ENCODE measurements at regions not wholly inside any gene's neighbourhood (a gene's known extent, or its start where the extent isn't known, plus 50 kb on each side); places are given as distances from the start of the nearest gene placed in this dataset.
"Not testable (repeated sequence)": the region's sequence is repeated elsewhere in the genome, so short reads cannot be mapped to it uniquely, and the experiment has no call there.

DNA sequence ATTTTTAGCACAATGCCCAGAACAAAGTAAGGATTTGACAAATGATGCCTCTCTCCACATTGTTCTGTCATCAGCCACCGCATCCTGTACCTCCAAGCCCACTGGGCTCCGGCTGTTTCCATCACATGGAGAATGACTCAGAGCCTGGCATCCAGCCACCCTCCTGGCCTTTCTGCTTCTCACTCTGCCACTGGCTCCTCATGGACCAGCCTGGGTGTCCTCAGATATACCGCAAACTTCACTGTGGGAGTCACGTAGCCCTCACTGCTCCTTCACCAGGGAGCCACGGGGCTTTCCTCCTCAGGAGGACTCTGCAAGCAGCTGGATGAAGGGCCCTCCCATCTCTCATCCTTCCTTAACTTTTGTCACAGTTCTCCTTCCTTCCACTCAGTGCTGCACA, 943.0 kb downstream of the TUBA3C start:
- not testable (repeated sequence) for DNase-seq

DNA sequence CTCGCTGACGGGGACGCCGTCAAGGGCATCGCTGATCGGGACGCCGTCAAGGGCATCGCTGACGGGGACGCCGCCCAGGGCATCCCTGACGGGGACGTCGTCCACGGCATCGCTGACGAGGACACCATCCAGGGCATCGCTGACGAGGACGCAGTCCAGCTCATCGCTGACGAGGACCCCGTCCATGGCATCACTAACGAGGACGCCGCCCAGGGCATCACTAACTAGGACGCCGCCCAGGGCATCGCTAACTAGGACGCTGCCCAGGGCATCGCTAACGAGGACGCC, 945.2 kb downstream of the TUBA3C start:
- DNase-seq = no peak

DNA sequence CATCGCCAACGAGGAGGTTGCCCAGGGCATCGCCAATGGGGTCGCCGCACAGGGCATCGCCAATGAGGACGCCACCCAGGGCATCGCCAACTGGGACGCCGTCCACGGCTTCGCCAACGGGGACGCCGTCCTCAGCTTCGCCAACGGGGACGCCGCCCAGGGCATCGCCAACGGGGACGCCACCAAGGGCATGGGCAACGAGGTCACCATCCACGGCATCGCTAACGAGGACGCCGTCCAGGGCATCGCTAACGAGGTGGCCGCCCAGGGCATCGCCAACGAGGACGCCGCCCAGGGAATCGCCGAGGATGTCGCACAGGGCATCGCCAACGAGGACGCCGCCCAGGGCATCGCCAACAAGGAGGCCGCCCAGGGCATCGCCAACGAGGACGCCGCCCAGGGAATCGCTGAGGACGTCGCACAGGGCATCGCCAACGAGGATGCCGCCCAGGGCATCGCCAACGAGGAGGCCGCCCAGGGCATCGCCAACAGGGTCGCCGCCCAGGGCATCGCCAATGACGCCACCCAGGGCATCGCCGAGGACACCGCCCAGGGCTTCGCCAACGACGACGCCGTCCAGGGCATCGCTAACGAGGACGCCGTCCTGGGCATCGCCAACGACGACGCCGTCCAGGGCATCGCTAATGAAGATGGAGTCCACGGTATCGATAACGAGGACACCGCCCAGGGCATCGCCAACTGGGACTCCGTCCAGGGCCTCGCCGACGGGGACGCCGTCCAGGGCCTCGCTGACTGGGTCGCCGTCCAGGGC, 945.7 kb downstream of the TUBA3C start:
- DNase-seq = no peak

DNA sequence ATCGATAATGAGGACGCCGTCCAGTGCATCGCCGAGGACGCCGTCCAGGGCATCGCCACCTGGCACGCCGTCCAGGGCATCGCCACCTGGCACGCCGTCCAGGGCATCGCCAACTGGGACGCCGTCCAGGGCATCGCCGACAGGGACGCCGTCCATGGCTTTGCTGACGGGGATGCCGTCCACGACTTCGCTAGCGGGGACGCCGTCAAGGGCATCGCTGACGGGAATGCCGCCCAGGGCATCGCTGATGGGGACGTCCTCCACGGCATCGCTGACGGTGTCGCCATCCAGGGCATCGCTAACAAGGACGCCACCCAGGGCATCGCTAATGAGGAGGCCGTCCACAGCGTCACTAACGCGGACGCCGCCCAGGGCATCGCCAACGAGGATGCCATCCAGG, 946.5 kb downstream of the TUBA3C start:
- no peak for DNase-seq

DNA sequence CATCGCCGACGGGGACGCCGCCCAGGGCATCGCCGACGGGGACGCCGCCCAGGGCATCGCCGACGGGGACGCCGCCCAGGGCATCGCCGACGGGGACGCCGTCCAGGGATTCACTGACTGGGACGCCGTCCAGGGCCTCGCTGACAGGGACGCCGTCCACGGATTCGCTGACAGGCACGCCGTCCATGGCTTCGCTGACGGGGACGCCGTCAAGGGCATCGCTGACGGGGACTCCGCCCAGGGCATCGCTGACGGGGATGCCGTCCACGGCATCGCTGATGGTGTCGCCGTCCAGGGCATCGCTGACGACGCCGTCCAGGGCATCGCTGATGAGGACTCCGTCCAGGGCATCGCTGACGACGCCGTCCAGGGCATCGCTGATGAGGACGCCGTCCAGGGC, 947.2 kb downstream of the TUBA3C start:
- DNase-seq = not testable (repeated sequence)

DNA sequence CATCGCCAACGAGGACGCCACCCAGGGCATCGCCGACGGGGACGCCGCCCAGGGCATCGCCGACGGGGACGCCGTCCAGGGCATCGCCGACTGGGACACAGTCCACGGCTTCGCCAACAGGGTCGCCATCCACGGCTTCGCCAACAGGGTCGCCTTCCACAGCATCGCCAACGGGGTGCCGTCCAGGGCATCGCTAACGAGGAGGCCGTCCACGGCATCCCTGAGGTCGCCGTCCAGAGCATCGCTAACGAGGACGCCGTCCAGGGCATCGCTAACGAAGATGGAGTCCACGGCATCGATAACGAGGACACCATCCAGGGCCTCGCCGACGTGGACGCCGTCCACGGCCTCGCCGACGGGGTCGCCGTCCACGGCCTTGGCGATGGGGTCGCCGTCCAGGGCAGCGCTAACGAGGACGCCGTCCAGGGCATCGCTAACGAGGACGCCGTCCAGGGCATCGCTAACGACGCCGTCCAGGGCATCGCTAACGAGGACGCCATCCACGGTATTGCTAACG, 947.8 kb downstream of the TUBA3C start:
- DNase-seq = no peak

DNA sequence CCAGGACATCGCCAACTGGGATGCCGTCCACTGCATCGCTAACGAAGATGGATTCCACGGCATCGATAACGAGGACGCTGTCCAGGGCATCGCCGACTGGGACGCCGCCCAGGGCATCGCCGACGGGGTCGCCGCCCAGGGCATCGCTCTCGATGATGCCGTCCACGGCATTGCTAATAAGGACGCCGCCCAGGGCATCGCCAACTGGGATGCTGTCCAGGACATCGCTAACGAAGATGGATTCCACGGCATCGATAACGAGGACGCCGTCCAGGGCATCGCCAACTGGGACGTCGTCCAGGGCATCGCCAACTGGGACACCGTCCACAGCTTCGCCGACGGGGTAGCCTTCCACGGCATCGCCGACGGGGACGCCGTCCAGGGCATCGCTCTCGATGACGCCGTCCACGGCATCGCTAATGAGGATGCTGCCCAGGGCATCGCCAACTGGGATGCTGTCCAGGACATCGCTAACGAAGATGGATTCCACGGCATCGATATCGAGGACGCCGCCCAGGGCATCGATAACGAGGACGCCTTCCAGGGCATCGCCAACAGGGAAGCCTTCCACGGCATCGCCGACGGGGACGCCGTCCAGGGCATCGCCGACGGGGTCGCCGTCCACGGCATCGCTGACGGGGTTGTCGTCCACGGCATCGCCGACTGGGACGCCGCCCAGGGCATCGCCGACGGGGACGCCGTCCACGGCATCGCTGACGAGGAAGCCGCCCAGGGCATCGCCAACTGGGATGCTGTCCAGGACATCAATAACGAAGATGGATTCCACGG, 948.4 kb downstream of the TUBA3C start:
- no peak for DNase-seq

DNA sequence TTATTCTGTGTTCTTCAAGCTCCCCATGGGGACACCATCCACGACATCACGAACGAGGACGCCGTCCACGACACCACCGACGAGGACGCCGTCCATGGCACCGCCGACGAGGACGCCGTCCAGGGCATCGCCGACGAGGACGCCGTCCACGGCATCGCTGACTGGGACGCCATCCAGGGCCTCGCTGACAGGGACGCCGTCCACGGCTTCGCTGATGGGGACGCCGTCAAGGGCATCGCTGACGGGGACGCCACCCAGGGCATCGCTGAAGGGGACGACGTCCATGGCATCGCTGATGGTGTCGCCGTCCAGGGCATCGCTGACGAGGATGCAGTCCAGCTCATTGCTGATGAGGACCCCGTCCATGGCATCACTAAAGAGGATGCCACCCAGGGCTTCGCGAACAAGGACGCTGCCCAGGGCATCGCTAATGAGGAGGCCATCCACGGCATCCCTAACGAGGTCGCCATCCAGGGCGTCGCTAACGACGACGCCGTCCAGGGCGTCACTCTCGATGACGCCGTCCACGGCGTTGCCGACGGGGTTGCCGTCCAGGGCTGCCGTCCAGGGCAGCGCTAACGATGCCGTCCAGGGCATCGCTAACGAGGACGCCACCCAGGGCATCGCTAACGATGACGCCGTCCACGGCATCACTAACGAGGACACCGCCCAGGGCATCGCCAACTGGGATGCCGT, 949.2 kb downstream of the TUBA3C start:
- DNase-seq = no peak

DNA sequence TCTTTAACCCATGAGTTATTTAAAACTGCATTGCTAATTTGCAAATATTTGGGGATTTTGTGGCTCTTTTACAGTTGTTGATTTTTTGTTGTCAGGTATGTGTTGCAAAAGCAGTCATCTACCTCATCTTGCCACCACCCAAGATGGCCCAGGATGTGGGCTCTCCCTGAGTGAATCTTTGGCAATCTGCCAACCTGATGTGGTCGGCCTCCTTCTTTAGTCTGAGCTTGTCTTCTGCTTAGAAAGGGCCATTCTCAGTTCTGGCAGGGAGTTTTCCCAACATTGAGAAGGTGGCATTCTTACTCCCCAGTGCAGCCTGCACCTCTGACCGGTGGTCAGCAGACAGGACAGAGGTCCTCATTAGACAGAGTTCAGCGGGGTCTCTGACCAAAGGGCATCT, 957.2 kb downstream of the TUBA3C start:
- DNase-seq = not testable (repeated sequence)

DNA sequence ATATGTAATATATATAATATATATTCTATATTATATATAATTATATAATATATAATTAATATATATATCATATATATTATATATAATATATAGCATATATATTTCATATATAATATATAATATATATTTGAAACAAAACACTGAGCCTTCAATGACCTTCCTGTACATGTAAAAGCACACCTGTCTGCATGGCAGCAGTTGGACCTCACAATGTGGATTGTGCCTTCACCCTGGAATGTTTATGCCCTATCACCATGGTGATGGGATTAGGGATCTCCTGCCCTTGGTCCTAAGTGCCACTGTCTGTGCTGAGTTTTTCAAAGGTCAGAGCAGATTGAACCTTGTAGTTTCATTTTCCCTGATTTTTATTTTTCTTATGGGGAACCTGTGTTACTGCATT, 966.9 kb downstream of the TUBA3C start:
- not testable (repeated sequence) for DNase-seq

DNA sequence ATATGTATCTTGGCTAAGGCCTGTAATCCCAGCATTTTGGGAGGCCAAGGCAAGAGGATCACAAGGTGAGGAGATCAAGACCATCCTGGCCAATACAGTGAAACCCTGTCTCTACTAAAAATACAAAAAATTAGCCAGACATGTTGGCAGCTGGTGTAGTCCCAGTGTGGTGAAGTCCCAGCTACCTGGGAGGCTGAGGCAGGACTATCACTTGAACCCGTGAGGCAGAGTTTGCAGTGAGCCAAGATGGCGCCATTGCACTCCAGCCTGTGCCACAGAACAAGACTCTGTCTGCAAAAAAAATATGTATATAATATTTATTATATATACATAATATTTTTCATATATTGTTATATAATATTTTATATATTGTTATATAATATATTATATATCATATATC, 968.1 kb downstream of the TUBA3C start:
- DNase-seq = not testable (repeated sequence)

DNA sequence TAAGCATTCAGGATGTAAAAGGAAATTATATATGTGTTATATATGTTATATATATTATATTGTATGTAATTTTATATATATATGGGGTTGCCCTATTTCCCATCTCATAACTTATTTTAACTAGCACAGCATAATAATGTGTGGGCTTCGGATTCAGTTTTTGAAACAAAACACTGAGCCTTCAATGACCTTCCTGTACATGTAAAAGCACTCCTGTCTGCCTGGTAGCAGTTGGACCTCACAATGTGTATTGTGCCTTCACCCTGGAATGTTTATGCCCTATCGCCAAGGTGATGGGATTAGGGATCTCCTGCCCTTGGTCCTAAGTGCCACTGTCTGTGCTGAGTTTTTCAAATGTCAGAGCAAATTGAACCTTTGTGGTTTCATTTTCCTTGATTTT, 968.8 kb downstream of the TUBA3C start:
- no peak for DNase-seq

DNA sequence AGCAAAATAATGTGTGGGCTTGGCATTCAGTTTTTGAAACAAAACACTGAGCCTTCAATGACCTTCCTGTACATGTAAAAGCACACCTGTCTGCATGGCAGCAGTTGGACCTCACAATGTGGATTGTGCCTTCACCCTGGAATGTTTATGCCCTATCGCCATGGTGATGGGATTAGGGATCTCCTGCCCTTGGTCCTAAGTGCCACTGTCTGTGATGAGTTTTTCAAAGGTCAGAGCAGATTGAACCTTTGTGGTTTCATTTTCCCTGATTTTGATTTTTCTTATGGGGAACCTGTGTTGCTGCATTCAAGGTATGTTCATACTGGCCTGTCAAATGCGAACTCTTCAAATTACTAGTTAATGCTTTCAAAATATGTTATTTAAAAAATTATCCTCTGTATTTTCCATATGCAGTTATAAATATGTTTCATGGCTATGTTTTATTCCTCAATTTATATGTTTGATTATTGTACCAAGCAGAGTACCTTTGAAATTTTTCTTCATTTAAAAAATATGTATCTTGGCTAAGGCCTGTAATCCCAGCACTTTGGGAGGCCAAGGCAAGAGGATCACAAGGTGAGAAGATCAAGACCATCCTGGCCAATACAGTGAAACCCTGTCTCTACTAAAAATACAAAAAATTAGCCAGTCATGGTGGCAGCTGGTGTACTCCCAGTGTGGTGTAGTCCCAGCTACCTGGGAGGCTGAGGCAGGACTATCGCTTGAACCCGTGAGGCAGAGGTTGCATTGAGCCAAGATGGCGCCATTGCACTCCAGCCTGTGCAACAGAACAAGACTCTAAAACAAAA, 969.7 kb downstream of the TUBA3C start:
- DNase-seq = peak; percentile 7

DNA sequence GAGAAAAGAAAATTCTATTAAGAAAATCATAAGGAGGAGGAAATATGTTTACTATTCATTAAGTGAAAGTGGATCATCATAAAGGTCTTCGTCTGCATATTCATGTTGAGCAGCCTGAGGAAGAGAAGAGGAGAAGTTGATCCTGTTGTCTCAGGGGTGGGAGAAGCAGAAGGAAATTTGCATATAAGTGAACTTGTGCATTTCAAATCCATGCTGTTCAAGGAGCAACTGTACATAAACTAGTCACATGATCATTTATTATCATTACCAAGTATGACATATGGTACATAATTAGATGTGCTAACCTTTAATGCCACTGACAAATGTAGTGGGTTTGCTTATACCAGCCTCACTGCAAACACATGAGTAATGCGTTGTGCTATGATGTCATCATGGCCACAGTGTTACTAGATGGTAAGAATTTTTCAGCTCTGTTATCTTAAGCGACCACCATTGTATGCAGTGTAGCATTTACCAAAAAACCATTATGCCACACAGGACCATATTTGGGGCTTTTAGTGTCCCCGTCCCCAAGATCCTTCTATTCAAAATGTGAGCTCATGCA, 976.9 kb downstream of the TUBA3C start:
- not testable (repeated sequence) for DNase-seq

DNA sequence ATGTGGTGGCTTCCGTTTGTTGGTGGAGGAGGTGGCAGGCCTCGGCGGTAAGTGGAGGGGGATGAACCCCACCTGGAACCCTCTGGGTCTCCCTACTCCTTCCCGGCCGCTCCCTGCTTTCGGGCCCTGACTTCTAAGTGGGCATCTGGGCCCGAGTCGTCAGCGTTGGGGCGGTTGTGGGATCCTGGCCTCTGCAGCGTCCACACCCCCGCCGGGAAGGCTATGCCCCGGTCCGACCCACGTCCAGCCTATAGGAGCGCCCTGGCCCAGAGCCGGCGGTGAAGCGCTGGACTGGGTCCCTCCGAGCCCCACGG, 986.3 kb downstream of the TUBA3C start:
- DNase-seq = not testable (repeated sequence)

DNA sequence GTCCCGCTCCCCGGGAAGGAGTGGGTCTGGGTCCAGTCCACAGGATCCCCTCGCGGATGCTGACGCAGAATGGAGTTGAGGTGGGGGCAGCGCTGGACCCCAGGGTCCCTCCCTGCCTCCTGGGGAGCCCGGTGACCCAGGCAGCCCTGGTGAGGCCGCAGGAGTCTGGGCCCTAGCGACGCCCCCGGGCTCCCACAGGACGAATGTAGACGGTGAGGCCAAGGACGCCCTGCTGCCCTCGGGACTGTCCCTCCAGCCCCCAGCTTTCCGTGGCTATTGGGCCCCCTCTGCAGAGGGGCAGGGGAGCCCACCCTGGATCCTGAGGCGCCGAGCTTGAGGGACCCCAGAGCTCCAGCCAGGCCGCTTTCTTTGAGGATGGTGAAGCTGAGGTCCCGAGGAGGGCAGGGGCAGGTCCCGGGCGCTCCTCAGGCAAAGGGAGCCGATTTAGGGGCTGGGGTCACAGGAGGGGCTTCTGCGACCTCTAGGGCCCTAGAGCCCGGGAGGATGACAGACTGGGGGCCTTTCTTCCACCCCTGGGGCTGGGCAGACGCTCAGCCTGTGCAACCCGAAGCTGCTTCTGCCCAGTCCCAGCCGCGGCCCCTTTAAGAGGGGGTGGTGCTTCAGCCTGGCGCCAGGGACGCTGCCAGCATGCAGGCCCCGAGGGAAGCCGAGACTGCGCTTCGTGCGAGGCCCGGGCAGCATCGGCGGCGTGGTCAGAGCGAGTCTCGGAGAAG, 986.8 kb downstream of the TUBA3C start:
- not testable (repeated sequence) for DNase-seq

DNA sequence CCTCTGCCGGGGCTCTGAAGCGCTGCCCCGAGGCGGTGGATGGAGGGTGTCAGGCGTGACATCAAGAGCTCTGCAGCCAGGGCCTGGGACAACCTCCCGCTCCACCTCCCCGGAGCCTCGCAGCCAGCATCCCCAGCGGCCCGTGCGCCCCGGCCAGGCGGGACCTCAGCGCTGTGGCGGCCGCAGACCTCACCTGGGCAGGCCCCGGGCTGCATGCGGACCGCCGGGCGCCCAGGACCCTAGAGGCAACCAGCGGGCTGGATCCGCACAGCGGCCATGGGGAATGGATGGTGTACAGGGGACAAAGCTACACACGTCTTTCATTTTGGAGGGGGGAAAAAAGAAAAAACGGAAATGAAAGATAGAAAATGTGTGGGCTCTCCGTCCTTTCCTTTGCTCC, 987.5 kb downstream of the TUBA3C start:
- not testable (repeated sequence) for DNase-seq
